GM12891 (cell line): ENCODE measurements at regions not wholly inside any gene's neighbourhood (a gene's known extent, or its start where the extent isn't known, plus 50 kb on each side); places are given as distances from the start of the nearest gene placed in this dataset.
"Not testable (repeated sequence)": the region's sequence is repeated elsewhere in the genome, so short reads cannot be mapped to it uniquely, and the experiment has no call there.

Experiments
- DNase-seq: peaks from one replicate; pipeline ENCODE4 v3.0.0; 2011; ENCODE audit warnings: low spot score; ENCODE audit not compliant: insufficient read length
- FAIRE-seq: peaks from 2 replicates; lab custom pipeline; 2011; peaks lifted over from hg19 to GRCh38; lab: Jason Lieb, UNC
- PAX5 ChIP-seq: IDR thresholded peaks from 2 replicates; pipeline ENCODE4 v1.6.1; 2011; ENCODE audit warnings: low read length, moderate library complexity, mild to moderate bottlenecking; ENCODE audit not compliant: insufficient read depth, severe bottlenecking
- POLR2A ChIP-seq: IDR thresholded peaks from 2 replicates; pipeline ENCODE4 v1.6.1; 2011; ENCODE audit warnings: low read depth, low read length, control low read depth
- POLR2AphosphoS5 ChIP-seq: IDR thresholded peaks from 2 replicates; pipeline ENCODE4 v1.6.1; 2011; ENCODE audit warnings: low read depth, low read length, control low read depth
- POU2F2 ChIP-seq: IDR thresholded peaks from 2 replicates; pipeline ENCODE4 v1.6.1; 2011; ENCODE audit warnings: low read depth, mild to moderate bottlenecking, control low read depth, low read length, moderate library complexity
- SPI1 ChIP-seq: IDR thresholded peaks from 2 replicates; pipeline ENCODE4 v1.6.1; 2011; ENCODE audit warnings: low read depth, low read length, control low read depth
- TAF1 ChIP-seq: IDR thresholded peaks from 2 replicates; pipeline ENCODE4 v1.6.1; 2011; ENCODE audit warnings: low read depth, low read length, control low read depth

DNA sequence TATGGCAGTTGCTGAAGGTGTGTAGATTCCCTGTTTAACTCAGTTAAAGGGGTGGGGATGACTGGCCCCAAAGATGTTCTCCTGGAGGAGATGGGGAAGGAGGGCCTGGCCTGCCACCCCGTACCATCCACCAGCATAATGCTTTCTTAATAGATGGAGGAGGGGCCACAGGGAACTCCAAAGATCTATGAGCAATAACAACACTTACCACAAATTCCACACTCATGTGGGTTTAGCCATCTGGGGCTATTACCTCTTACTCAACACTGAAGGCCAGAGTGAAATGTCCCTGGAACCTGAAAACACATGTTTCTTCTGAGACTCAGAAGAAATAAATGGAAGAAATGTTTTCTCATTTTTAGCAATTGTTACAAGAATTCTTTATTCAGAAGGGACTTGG is 259.0 kb downstream of the CXCL12 start:
- FAIRE-seq, result no peak
- DNase-seq, result no peak
- TF ChIP-seq POLR2AphosphoS5 (no peak), PAX5 (no peak), SPI1 (no peak), POLR2A (no peak), TAF1 (no peak), POU2F2 (no peak)

GRCh38 chr10:44118500-44118899 is 266.4 kb downstream of the CXCL12 start:
- FAIRE-seq (no peak), DNase-seq (no peak)
- TF ChIP-seq PAX5, result no peak
- no peak for TF ChIP-seq POU2F2
- no peak for TF ChIP-seq TAF1
- no peak for TF ChIP-seq POLR2A
- no peak for TF ChIP-seq POLR2AphosphoS5

GRCh38 chr10:44116474-44116873 is 268.4 kb downstream of the CXCL12 start:
- no peak for TF ChIP-seq POLR2AphosphoS5
- TF ChIP-seq POLR2A, result no peak
- TF ChIP-seq TAF1, result no peak
- TF ChIP-seq POU2F2, result no peak
- no peak for TF ChIP-seq PAX5
- no peak for TF ChIP-seq SPI1
- FAIRE-seq (no peak), DNase-seq (no peak)

DNA sequence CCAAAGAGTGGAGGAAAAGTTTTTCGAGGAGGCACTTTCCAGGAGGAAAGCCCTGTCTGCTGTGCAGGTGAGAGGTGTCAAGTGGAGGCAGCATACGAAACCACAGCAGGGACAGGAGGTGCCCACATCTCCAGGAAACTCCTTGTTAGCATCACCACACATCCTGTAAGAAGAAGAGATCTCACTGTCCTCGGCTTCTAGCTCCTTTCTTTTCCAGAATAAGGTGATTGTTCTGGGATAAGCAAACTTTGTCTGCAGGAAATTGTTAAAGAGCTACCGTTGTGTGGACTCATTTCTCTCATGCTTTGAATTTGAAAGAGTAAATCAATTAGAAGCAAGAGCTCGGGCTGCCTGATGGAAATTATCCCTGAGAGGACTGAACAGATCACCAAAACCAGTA is 269.4 kb downstream of the CXCL12 start:
- TF ChIP-seq POLR2A (no peak), POU2F2 (no peak)
- FAIRE-seq (no peak), DNase-seq (no peak)

DNA sequence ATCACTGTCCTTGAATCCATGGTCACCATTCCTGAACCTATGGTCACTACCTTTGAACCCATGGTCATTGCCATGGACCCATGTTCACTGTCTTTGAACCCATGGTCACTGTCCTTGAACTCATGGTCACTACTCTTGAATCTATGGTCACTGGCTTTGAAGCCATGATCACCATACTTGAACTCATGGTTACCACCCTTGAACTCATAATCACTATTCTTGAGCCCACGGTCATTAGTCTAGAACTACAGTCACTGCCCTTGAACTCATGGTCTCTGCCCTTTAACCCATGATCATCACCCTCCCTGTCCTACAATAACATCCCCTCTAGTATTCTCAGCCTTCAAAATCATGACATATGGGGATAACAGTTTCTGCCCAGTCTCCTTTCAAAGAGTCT is 270.5 kb downstream of the CXCL12 start:
- no peak for TF ChIP-seq TAF1
- no peak for TF ChIP-seq POU2F2
- no peak for TF ChIP-seq POLR2A
- no peak for TF ChIP-seq SPI1
- TF ChIP-seq PAX5, result no peak
- TF ChIP-seq POLR2AphosphoS5, result no peak
- FAIRE-seq, result no peak
- no peak for DNase-seq

GRCh38 chr10:44112280-44112679 is 272.6 kb downstream of the CXCL12 start:
- not testable (repeated sequence) for DNase-seq, FAIRE-seq

DNA sequence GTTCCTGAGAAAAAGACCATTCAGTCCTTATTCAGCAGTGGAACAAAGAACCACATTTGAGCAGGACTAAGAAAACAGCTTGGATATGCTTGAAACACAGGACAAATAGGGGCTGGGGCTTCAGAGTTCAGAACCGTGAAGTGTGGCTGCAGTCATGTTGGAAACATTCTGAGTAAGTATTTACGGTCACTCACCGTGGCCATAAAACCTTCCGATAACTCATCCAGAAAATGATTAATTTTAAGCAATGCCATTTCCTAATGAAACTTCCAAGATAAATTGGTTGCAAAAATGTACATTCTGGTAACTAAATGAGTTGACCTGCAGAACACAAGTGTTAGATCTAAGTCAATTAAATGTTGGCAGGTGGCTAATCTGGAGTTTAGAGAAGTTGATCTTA is 279.2 kb downstream of the CXCL12 start:
- no peak for TF ChIP-seq POU2F2
- no peak for TF ChIP-seq POLR2AphosphoS5
- no peak for TF ChIP-seq PAX5
- TF ChIP-seq TAF1, result no peak
- no peak for TF ChIP-seq SPI1
- no peak for TF ChIP-seq POLR2A
- DNase-seq (no peak), FAIRE-seq (no peak)

DNA sequence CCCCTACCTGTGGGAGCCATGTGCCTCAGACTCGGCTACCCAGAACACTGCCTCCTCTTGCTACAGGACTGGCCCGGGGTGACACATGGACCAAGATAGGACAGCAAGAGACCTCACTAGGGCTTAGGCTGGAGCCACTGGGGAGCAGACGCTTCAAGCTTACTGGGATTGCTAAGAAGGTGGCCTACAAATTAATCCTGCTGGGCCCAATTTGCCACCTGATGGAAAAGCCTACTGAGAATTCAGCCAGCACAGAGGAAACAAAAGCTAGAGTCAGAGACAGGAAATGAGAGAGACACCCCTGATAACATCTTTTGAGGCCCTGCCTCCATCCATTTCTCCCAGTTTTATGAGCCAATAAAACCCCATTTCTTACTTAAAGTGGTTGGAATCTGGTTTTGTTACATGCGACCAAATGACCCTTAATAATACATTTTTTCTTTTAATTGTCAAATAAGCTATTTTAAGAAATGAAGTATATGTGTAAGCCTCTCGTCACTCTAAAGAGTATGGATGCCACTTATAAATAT is 282.1 kb downstream of the CXCL12 start:
- no peak for TF ChIP-seq POLR2AphosphoS5
- TF ChIP-seq POU2F2, result no peak
- no peak for TF ChIP-seq PAX5
- no peak for TF ChIP-seq POLR2A
- TF ChIP-seq TAF1, result no peak
- TF ChIP-seq SPI1, result no peak
- DNase-seq (no peak), FAIRE-seq (no peak)

GRCh38 chr10:44101082-44101481 is 283.8 kb downstream of the CXCL12 start:
- FAIRE-seq, result no peak
- no peak for DNase-seq
- TF ChIP-seq TAF1, result no peak
- TF ChIP-seq PAX5, result no peak
- no peak for TF ChIP-seq SPI1
- TF ChIP-seq POLR2A, result no peak
- TF ChIP-seq POLR2AphosphoS5, result no peak
- TF ChIP-seq POU2F2, result no peak

- FAIRE-seq (no peak), DNase-seq (no peak)
- TF ChIP-seq POU2F2 (no peak), POLR2A (no peak), SPI1 (no peak), TAF1 (no peak), PAX5 (no peak), POLR2AphosphoS5 (no peak)
These were observed 285.4 kb downstream of the CXCL12 start for GRCh38 chr10:44099511-44099910.

GRCh38 chr10:44096217-44096616 is 288.7 kb downstream of the CXCL12 start:
- not testable (repeated sequence) for FAIRE-seq, DNase-seq
